ENCODE measurements at regions not wholly inside any gene's neighbourhood (a gene's known extent, or its start where the extent isn't known, plus 50 kb on each side); places are given as distances from the start of the nearest gene placed in this dataset.

- no peak overlapping the region for H3K4me3 ChIP-seq (replicated peaks; ENCODE audit: low read depth, low read length)
- TF ChIP-seq, protein P1, sequence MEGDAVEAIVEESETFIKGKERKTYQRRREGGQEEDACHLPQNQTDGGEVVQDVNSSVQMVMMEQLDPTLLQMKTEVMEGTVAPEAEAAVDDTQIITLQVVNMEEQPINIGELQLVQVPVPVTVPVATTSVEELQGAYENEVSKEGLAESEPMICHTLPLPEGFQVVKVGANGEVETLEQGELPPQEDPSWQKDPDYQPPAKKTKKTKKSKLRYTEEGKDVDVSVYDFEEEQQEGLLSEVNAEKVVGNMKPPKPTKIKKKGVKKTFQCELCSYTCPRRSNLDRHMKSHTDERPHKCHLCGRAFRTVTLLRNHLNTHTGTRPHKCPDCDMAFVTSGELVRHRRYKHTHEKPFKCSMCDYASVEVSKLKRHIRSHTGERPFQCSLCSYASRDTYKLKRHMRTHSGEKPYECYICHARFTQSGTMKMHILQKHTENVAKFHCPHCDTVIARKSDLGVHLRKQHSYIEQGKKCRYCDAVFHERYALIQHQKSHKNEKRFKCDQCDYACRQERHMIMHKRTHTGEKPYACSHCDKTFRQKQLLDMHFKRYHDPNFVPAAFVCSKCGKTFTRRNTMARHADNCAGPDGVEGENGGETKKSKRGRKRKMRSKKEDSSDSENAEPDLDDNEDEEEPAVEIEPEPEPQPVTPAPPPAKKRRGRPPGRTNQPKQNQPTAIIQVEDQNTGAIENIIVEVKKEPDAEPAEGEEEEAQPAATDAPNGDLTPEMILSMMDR (IDR thresholded peaks at IDR 0.05; ENCODE audit: low read length, missing control alignments): no peak
- DNase-seq (ENCODE audit: low read depth): no peak
Measured at GRCh38 chr1:96178053-96178452, 543.5 kb upstream of the PTBP2 start.

DNA sequence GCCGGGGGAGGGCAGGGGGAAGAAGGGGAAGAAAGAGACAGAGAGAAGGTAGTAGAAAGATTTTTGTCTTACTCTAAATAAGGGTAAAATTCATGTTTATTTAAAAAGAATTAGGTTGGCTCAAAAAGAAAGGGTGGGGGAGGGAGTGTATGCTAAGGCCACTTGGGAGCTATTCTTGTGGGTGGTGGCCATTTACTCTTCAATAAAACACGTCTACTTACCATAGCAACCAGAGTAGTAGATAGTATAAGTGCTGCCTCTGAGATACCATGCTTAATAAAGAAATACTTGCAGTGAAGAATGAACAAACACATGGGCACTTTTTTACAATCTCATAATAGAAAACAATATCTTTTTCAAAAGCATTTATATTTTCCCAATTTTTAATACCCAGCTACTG is 538.1 kb upstream of the PTBP2 start:
- DNase-seq (ENCODE audit: low read depth): no peak
- H3K4me3 ChIP-seq (replicated peaks; ENCODE audit: low read depth, low read length): no peak overlapping the region
- TF ChIP-seq, protein P1 (IDR thresholded peaks at IDR 0.05; ENCODE audit: low read length, missing control alignments): no peak

GRCh38 chr1:96183928-96184327 is 537.7 kb upstream of the PTBP2 start:
- no peak overlapping the region for H3K4me3 ChIP-seq (replicated peaks; ENCODE audit: low read depth, low read length)
- TF ChIP-seq, protein P1 (IDR thresholded peaks at IDR 0.05; ENCODE audit: low read length, missing control alignments): no peak
- no peak for DNase-seq (ENCODE audit: low read depth)

- no peak overlapping the region for H3K4me3 ChIP-seq (replicated peaks; ENCODE audit: low read depth, low read length)
Measured at GRCh38 chr1:96185181-96185580, 536.4 kb upstream of the PTBP2 start.

GRCh38 chr1:96187020-96187419 is 534.6 kb upstream of the PTBP2 start:
- TF ChIP-seq, protein P1 (IDR thresholded peaks at IDR 0.05; ENCODE audit: low read length, missing control alignments): no peak
- no peak overlapping the region for H3K4me3 ChIP-seq (replicated peaks; ENCODE audit: low read depth, low read length)
- no peak for DNase-seq (ENCODE audit: low read depth)

More at GRCh38 chr1:96185181-96185580, 536.4 kb upstream of the PTBP2 start:
- TF ChIP-seq, protein P1 (IDR thresholded peaks at IDR 0.05; ENCODE audit: low read length, missing control alignments): no peak
- DNase-seq (ENCODE audit: low read depth): no peak

GRCh38 chr1:96191165-96191564 is 530.4 kb upstream of the PTBP2 start:
- TF ChIP-seq, protein P1 (IDR thresholded peaks at IDR 0.05; ENCODE audit: low read length, missing control alignments): no peak
- H3K4me3 ChIP-seq (replicated peaks; ENCODE audit: low read depth, low read length): no peak overlapping the region
- no peak for DNase-seq (ENCODE audit: low read depth)

DNA sequence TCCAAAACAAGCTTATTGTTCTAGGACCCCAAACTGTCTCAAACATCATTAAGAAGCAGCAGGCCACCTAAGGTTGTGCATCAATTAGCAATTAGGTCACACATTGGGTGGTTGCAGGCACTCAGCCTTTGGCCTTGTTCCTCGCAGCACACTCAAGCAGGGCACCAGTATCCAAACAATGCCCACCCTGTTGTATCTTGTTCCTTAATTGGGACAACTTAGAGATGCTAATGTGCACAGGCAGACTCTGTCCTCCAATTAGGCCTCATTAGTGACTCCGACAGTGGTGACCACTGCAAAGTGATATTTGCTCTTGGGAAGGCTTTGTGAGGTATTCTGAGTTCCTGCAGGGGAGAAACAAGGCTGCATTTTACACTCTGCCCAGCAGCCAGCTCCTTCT is 515.1 kb upstream of the PTBP2 start:
- no peak overlapping the region for H3K4me3 ChIP-seq (replicated peaks; ENCODE audit: low read depth, low read length)
- DNase-seq (ENCODE audit: low read depth): no peak
- TF ChIP-seq, protein P1 (IDR thresholded peaks at IDR 0.05; ENCODE audit: low read length, missing control alignments): no peak
